Parathyroid adenoma (tissue), 2 donors: ENCODE measurements at regions not wholly inside any gene's neighbourhood (a gene's known extent, or its start where the extent isn't known, plus 50 kb on each side); places are given as distances from the start of the nearest gene placed in this dataset.

ENCODE experiments used
- H2AFZ ChIP-seq: fragments of 300-600 bp; sonication (generic); one replicate; pipeline ENCODE4 v1.7.0; 2017; ENCODE audit warnings: antibody characterized with exemption, mild to moderate bottlenecking
- H3K27ac ChIP-seq: fragments of 300-600 bp; sonication (generic); one replicate; pipeline ENCODE4 v1.7.0; 2017
- H3K27me3 ChIP-seq: fragments of 300-600 bp; sonication (generic); one replicate; pipeline ENCODE4 v1.7.0; 2017; ENCODE audit warnings: low read length; ENCODE audit not compliant: control insufficient read depth, insufficient read depth
- H3K36me3 ChIP-seq: fragments of 300-600 bp; sonication (generic); one replicate; pipeline ENCODE4 v1.7.0; 2017; ENCODE audit warnings: low read length; ENCODE audit not compliant: control insufficient read depth, insufficient read depth
- H3K4me1 ChIP-seq: fragments of 300-600 bp; sonication (generic); one replicate; pipeline ENCODE4 v1.7.0; 2017; ENCODE audit warnings: control low read depth
- H3K4me2 ChIP-seq: fragments of 300-600 bp; sonication (generic); one replicate; pipeline ENCODE4 v1.7.0; 2017; ENCODE audit warnings: low read length
- H3K4me3 ChIP-seq: fragments of 300-600 bp; sonication (generic); one replicate; pipeline ENCODE4 v1.7.0; 2017; ENCODE audit warnings: low read depth, low read length
- H3K79me2 ChIP-seq: fragments of 300-600 bp; sonication (generic); one replicate; pipeline ENCODE4 v1.7.0; 2017; ENCODE audit warnings: control low read depth
- H3K9ac ChIP-seq: fragments of 300-600 bp; sonication (generic); one replicate; pipeline ENCODE4 v1.7.0; 2017; ENCODE audit warnings: mild to moderate bottlenecking
- H3K9me3 ChIP-seq: fragments of 300-600 bp; sonication (generic); one replicate; pipeline ENCODE4 v1.7.0; 2017; ENCODE audit warnings: low read length; ENCODE audit not compliant: control insufficient read depth
- CTCF ChIP-seq: fragments of 300-600 bp; sonication (generic); IDR thresholded peaks from one replicate; pipeline ENCODE4 v1.7.0; 2017; ENCODE audit warnings: antibody characterized with exemption, mild to moderate bottlenecking
- donor health status: primary hyperparathyroidism.

DNA sequence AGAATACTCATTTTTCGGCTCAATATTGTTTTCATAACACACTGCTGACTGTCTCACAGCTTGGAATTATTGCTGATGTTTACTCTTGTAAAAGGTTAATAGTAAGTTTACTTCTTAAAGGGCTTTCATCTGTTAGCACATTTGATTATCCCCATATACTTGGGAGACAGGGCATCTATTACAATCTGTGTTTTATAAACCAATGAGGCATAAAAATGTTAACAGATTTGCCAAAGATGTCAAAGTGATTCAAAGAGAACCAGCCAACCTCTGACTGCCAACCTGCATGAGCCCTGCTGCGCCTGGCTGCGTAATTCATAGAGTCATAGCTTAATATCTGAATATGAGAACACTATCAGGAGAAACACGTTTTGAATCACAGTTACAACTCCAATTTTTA, 665.6 kb downstream of the TRIML1 start:
- no peak for TF ChIP-seq CTCF
- Histone ChIP-seq H3K79me2 (no peaks in the 10 kb centered on the region), H3K27ac (no peak overlapping the region), H3K4me2 (no peak overlapping the region), H3K36me3 (no peaks in the 10 kb centered on the region), H3K4me3 (no peak overlapping the region), H3K27me3 (no peaks in the 10 kb centered on the region), H3K4me1 (no peaks in the 10 kb centered on the region), H3K9me3 (no peaks in the 10 kb centered on the region), H3K9ac (no peak overlapping the region), H2AFZ (no peak overlapping the region)

GRCh38 chr4:188811121-188811520, 671.9 kb downstream of the TRIML1 start:
- no peaks in the 10 kb centered on the region for H3K27me3 ChIP-seq
- no peak overlapping the region for H3K4me3 ChIP-seq
- H3K9me3 ChIP-seq = no peaks in the 10 kb centered on the region
- H3K4me2 ChIP-seq = no peak overlapping the region
- no peak for TF ChIP-seq CTCF
- no peaks in the 10 kb centered on the region for H3K79me2 ChIP-seq
- H3K27ac ChIP-seq = no peak overlapping the region
- no peak overlapping the region for H3K9ac ChIP-seq
- no peaks in the 10 kb centered on the region for H3K36me3 ChIP-seq
- no peak overlapping the region for H2AFZ ChIP-seq
- no peaks in the 10 kb centered on the region for H3K4me1 ChIP-seq

GRCh38 chr4:188812644-188813043, 673.4 kb downstream of the TRIML1 start:
- no peaks in the 10 kb centered on the region for H3K4me1 ChIP-seq
- no peaks in the 10 kb centered on the region for H3K9me3 ChIP-seq
- H3K9ac ChIP-seq = no peak overlapping the region
- H3K4me2 ChIP-seq = no peak overlapping the region
- no peak overlapping the region for H3K4me3 ChIP-seq
- H2AFZ ChIP-seq = no peak overlapping the region
- H3K27ac ChIP-seq = no peak overlapping the region
- no peaks in the 10 kb centered on the region for H3K79me2 ChIP-seq
- no peaks in the 10 kb centered on the region for H3K36me3 ChIP-seq
- TF ChIP-seq CTCF = no peak
- no peaks in the 10 kb centered on the region for H3K27me3 ChIP-seq

- Histone ChIP-seq H2AFZ (no peak overlapping the region), H3K4me1 (no peaks in the 10 kb centered on the region), H3K9me3 (no peaks in the 10 kb centered on the region), H3K27ac (no peak overlapping the region), H3K4me3 (no peak overlapping the region), H3K9ac (no peak overlapping the region), H3K36me3 (no peaks in the 10 kb centered on the region), H3K4me2 (no peak overlapping the region), H3K79me2 (no peaks in the 10 kb centered on the region), H3K27me3 (no peaks in the 10 kb centered on the region)
- TF ChIP-seq CTCF = no peak
Measured at GRCh38 chr4:188818300-188818699, 679.1 kb downstream of the TRIML1 start.

GRCh38 chr4:188819233-188819632, 680.0 kb downstream of the TRIML1 start:
- Histone ChIP-seq H3K9me3 (no peaks in the 10 kb centered on the region), H3K4me2 (no peak overlapping the region), H3K9ac (no peak overlapping the region), H3K4me1 (no peaks in the 10 kb centered on the region), H3K36me3 (no peaks in the 10 kb centered on the region), H3K27me3 (no peaks in the 10 kb centered on the region), H3K27ac (no peak overlapping the region), H3K79me2 (no peaks in the 10 kb centered on the region), H3K4me3 (no peak overlapping the region), H2AFZ (no peak overlapping the region)
- no peak for TF ChIP-seq CTCF
